ENCODE measurements at regions not wholly inside any gene's neighbourhood (a gene's known extent, or its start where the extent isn't known, plus 50 kb on each side); places are given as distances from the start of the nearest gene placed in this dataset.

DNA sequence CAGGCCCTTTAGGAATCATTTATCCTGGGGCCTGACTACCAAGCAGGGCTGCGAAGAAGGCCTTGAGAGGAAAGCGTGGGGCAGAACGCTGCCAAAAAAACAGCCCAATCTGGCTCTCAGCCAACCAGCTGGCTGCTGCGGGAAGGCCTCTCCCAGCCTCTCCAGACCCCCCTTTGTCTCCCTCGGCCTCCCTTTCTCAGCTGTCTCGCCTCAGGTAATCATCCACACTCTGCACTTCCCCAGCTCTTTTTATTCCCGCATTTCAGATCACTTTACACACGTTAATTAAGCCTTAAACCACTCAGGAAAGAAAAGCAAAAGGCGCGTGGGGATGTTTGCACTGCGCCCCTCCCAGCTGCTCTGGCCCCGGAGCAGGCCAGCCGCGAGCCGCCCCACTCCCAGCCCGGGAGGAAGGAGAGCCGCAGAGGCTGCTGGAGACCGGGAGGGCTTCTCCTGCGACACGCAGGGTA is 208.2 kb upstream of the FOXN3 start:
- CTCF ChIA-PET = no interaction called here
- peaks cover 15% of the 10 kb centered on the region for H3K4me1 ChIP-seq (ENCODE audit: control insufficient read depth, insufficient read depth, low read length)
- no peaks in the 10 kb centered on the region for H3K36me3 ChIP-seq (ENCODE audit: control insufficient read depth in 2 of 2, insufficient read depth in 2 of 2, low read length in 1 of 2)
- H3K27ac ChIP-seq (ENCODE audit: control insufficient read depth, insufficient read depth) = no peak overlapping the region
- no TSS peak for BruUV-seq (replicated peaks)
- TF ChIP-seq KDM1A (IDR thresholded peaks at IDR 0.05; ENCODE audit: borderline replicate concordance) (no peak), RCOR1 (conservative IDR thresholded peaks at IDR 0.05; ENCODE audit: low read depth, low read length) (no peak), KAT2A (conservative IDR thresholded peaks at IDR 0.05; ENCODE audit: control insufficient read depth, low read depth, low read length) (no peak), NFYA (IDR thresholded peaks at IDR 0.05; ENCODE audit: borderline replicate concordance, low read depth, low read length) (no peak), PBX3 (IDR thresholded peaks at IDR 0.05; ENCODE audit: insufficient replicate concordance, low read depth, low read length) (no peak), TBL1XR1 (IDR thresholded peaks at IDR 0.05; ENCODE audit: low read depth, low read length) (no peak), SP1 (IDR thresholded peaks at IDR 0.05; ENCODE audit: low read depth, low read length) (no peak), BCL3 (IDR thresholded peaks at IDR 0.05; ENCODE audit: borderline replicate concordance, insufficient read depth, low read depth, low read length, poor library complexity, severe bottlenecking) (no peak), FOS (IDR thresholded peaks at IDR 0.05; ENCODE audit: borderline replicate concordance, extremely low read depth, insufficient read length) (no peak), TCF3 (IDR thresholded peaks at IDR 0.05; ENCODE audit: borderline replicate concordance, insufficient read depth, low read depth, low read length) (no peak), ETV6 (conservative IDR thresholded peaks at IDR 0.05 in 1 of 2, IDR thresholded peaks at IDR 0.05 in 1 of 2; ENCODE audit: borderline replicate concordance in 1 of 2, low read depth in 1 of 2) (no peak), NR2F1 (conservative IDR thresholded peaks at IDR 0.05) (no peak), RAD51 (IDR thresholded peaks at IDR 0.05) (no peak), ZZZ3 (IDR thresholded peaks at IDR 0.05; ENCODE audit: control insufficient read depth, insufficient read length, low read depth) (no peak)
- no peak overlapping the region for H2AFZ ChIP-seq (ENCODE audit: control insufficient read depth, low read depth, low read length)
- H3K9ac ChIP-seq (ENCODE audit: control insufficient read depth, insufficient read depth, low read length) = no peak overlapping the region
- no peak for DNase-seq (ENCODE audit: low read depth, low spot score)
- POLR2A ChIA-PET = no interaction called here
- ATAC-seq = no peak
- no peaks in the 10 kb centered on the region for H3K79me2 ChIP-seq (ENCODE audit: control insufficient read depth, insufficient read depth, low read length)
- H3K4me3 ChIP-seq = no peak overlapping the region
- no peaks in the 10 kb centered on the region for H3K27me3 ChIP-seq (replicated peaks in 1 of 2; ENCODE audit: control insufficient read depth in 2 of 2, insufficient read depth in 2 of 2, low read length in 1 of 2)
- peaks cover 6% of the 10 kb centered on the region; the same call in 2 of the 3 replicates for H3K9me3 ChIP-seq (replicated peaks; ENCODE audit: control insufficient read depth, insufficient read depth, low read length)
- in situ Hi-C loops (cut with MboI) (no loop called here), intact Hi-C loops (cut with micrococcal nuclease; ENCODE audit: unreplicated experiment) (no loop called here)
- FAIRE-seq = no peak
- 91% methylated on average over 20 of the region's 20 CpGs for WGBS (ENCODE audit: insufficient coverage, insufficient replicate concordance, low lambda C conversion rate, missing lambda C conversion rate)
- SMC1A ChIA-PET (ENCODE audit: uncharacterized antibody, unreplicated experiment) = no interaction called here
- H4K20me1 ChIP-seq (ENCODE audit: control insufficient read depth, insufficient read depth) = no peaks in the 10 kb centered on the region
- RAD21 ChIA-PET (ENCODE audit: unreplicated experiment) = no interaction called here
- H3K4me2 ChIP-seq (ENCODE audit: control insufficient read depth, insufficient read depth) = no peak overlapping the region

Data from GM12878 (cell line).